ENCODE measurements at regions not wholly inside any gene's neighbourhood (a gene's known extent, or its start where the extent isn't known, plus 50 kb on each side); places are given as distances from the start of the nearest gene placed in this dataset.

DNA sequence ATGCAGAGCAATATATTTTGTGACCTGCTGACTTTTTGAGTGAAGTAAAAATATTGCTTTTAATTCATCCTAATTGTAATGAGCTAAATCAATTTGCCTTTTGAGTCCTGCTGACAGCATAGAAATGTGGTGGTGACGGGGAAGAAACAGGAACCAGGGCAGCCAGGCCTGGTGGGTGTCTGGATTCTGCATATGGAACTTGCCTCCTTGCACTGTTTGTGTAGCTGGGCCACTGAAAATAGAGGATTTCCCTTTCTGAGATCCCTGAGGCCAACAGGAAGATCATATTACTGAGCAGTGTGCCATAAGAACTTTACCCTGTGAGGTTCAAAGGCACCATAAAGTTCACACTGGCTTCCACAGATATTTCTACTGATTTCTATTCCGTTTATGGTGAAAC lies 488.4 kb upstream of the AKR1E2 start:
- TF ChIP-seq, protein P1, sequence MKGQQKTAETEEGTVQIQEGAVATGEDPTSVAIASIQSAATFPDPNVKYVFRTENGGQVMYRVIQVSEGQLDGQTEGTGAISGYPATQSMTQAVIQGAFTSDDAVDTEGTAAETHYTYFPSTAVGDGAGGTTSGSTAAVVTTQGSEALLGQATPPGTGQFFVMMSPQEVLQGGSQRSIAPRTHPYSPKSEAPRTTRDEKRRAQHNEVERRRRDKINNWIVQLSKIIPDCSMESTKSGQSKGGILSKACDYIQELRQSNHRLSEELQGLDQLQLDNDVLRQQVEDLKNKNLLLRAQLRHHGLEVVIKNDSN (IDR thresholded peaks at IDR 0.05), result no peak
- TF ChIP-seq ZBTB7A (IDR thresholded peaks at IDR 0.05; ENCODE audit: low read depth) (no peak), CEBPB (IDR thresholded peaks at IDR 0.05) (no peak), REST (IDR thresholded peaks at IDR 0.05; ENCODE audit: low read depth) (no peak), NFIC (IDR thresholded peaks at IDR 0.05) (no peak), TAF1 (IDR thresholded peaks at IDR 0.05; ENCODE audit: low read depth) (no peak), CREB1 (IDR thresholded peaks at IDR 0.05; ENCODE audit: low read depth) (no peak), TEAD4 (IDR thresholded peaks at IDR 0.05) (no peak), RAD21 (IDR thresholded peaks at IDR 0.05; ENCODE audit: low read depth) (no peak), MAX (IDR thresholded peaks at IDR 0.05) (no peak), YY1 (IDR thresholded peaks at IDR 0.05; ENCODE audit: low read depth) (no peak), TCF12 (IDR thresholded peaks at IDR 0.05; ENCODE audit: low read depth) (no peak), FOXM1 (IDR thresholded peaks at IDR 0.05; ENCODE audit: borderline replicate concordance, low read depth) (no peak), EGR1 (IDR thresholded peaks at IDR 0.05) (no peak), EP300 (IDR thresholded peaks at IDR 0.05; ENCODE audit: borderline replicate concordance) (no peak)

- TF ChIP-seq, protein P1 (IDR thresholded peaks at IDR 0.05), result no peak
- TF ChIP-seq TCF12 (IDR thresholded peaks at IDR 0.05; ENCODE audit: low read depth) (no peak), CEBPB (IDR thresholded peaks at IDR 0.05) (no peak), EP300 (IDR thresholded peaks at IDR 0.05; ENCODE audit: borderline replicate concordance) (no peak), MAX (IDR thresholded peaks at IDR 0.05) (no peak), EGR1 (IDR thresholded peaks at IDR 0.05) (no peak), FOXM1 (IDR thresholded peaks at IDR 0.05; ENCODE audit: borderline replicate concordance, low read depth) (no peak), TEAD4 (IDR thresholded peaks at IDR 0.05) (no peak), NFIC (IDR thresholded peaks at IDR 0.05) (no peak), CREB1 (IDR thresholded peaks at IDR 0.05; ENCODE audit: low read depth) (no peak), REST (IDR thresholded peaks at IDR 0.05; ENCODE audit: low read depth) (no peak), TAF1 (IDR thresholded peaks at IDR 0.05; ENCODE audit: low read depth) (no peak), RAD21 (IDR thresholded peaks at IDR 0.05; ENCODE audit: low read depth) (no peak)
These were observed 491.1 kb upstream of the AKR1E2 start for GRCh38 chr10:4334871-4335270.

DNA sequence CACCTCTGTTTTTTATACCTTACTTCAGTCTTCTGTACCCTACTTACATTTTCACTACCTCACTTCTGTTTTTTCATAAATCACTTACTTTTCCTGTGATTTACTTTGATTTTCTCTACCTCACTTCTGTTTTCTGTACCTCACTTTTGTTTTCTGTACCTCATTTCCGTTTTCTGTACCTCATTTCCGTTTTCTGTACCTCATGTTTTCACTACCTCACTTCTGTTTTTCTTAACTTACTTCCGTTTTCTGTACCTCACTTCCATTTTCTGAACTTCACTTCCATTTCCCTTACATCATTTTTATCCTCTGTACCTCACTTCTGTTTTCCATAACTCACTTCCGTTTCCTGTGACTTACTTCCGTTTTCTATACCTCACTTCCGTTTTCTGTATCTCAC lies 492.0 kb upstream of the AKR1E2 start:
- TF ChIP-seq EGR1 (IDR thresholded peaks at IDR 0.05) (no peak), EP300 (IDR thresholded peaks at IDR 0.05; ENCODE audit: borderline replicate concordance) (no peak), ZBTB7A (IDR thresholded peaks at IDR 0.05; ENCODE audit: low read depth) (no peak), YY1 (IDR thresholded peaks at IDR 0.05; ENCODE audit: low read depth) (no peak), NFIC (IDR thresholded peaks at IDR 0.05) (no peak), TAF1 (IDR thresholded peaks at IDR 0.05; ENCODE audit: low read depth) (no peak), REST (IDR thresholded peaks at IDR 0.05; ENCODE audit: low read depth) (no peak)
- TF ChIP-seq, protein P1 (IDR thresholded peaks at IDR 0.05), result no peak

GRCh38 chr10:4333459-4333894 lies 492.5 kb upstream of the AKR1E2 start:
- TF ChIP-seq ZBTB7A (IDR thresholded peaks at IDR 0.05; ENCODE audit: low read depth), result no peak
- no peak for TF ChIP-seq REST (IDR thresholded peaks at IDR 0.05; ENCODE audit: low read depth)
- no peak for TF ChIP-seq NFIC (IDR thresholded peaks at IDR 0.05)
- no peak for TF ChIP-seq YY1 (IDR thresholded peaks at IDR 0.05; ENCODE audit: low read depth)

Data from Ishikawa (cell line).